ENCODE measurements at regions not wholly inside any gene's neighbourhood (a gene's known extent, or its start where the extent isn't known, plus 50 kb on each side); places are given as distances from the start of the nearest gene placed in this dataset.
"Not testable (repeated sequence)": the region's sequence is repeated elsewhere in the genome, so short reads cannot be mapped to it uniquely, and the experiment has no call there.

DNA sequence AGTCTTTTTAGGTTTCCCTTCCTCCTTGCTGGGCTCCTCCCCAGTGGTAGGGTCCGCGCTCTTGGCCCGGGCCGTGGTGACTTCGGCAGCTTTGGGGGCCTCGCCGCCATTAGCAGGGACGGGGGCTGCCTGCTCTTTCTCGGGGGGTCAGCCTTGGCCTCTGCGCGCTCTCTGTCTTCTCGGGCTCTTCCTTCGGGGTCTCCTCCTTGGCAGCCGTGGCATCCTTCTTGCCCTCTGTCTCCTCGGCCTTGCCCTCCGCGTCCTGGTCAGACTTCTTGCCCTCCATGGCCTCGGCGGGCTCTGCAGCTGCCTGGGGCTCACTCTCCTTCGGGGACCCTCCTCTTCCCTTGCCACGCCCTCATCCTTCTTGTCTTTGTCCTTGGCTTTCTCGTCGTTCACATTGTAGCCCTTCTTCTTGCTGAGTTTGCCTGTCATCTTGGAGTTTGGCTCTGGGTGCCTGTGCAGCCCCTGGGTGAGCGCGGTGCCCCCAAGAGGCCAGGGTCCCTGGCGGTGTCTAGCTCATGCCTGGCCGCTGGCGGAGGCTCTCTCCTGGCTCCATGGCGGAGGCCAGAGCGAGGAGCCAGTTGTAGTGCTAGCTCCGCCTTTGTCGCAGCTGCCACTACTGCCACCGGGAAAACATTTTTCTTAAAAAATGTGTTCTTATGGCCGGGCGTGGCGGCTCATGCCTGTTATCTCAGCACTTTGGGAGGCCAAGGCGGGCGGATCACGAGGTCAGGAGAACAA is 283.0 kb upstream of the SGCG start:
- H2AFZ ChIP-seq (ENCODE audit: insufficient read depth, low read length, poor library complexity) = no peak overlapping the region
- no peak overlapping the region for H3K14ac ChIP-seq (ENCODE audit: low read length)
- no peaks in the 10 kb centered on the region for H3K4me1 ChIP-seq (ENCODE audit: control insufficient read depth in 1 of 2, insufficient read depth in 2 of 2, low read length in 2 of 2)
- peaks cover 15% of the 10 kb centered on the region for H3K9me3 ChIP-seq (ENCODE audit: insufficient read depth, low read depth, low read length)
- H3K79me1 ChIP-seq (ENCODE audit: low read length) = no peaks in the 10 kb centered on the region
- no peak overlapping the region for H4K12ac ChIP-seq (ENCODE audit: low read depth, low read length)
- H2BK5ac ChIP-seq (ENCODE audit: low read depth, low read length, poor library complexity) = no peak overlapping the region
- H4K91ac ChIP-seq (ENCODE audit: low read depth, low read length) = no peak overlapping the region
- no peak overlapping the region for H3K23ac ChIP-seq (ENCODE audit: low read length)
- no peak overlapping the region for H2BK120ac ChIP-seq (ENCODE audit: insufficient read depth, low read length, poor library complexity)
- H3K18ac ChIP-seq (ENCODE audit: low read length) = no peak overlapping the region
- no CpG with 5 or more reads among the region's 39 CpGs for WGBS (ENCODE audit: extremely low coverage, insufficient coverage, insufficient read length)
- no peak overlapping the region for H3K9ac ChIP-seq (ENCODE audit: low read length)
- no peaks in the 10 kb centered on the region for H3K36me3 ChIP-seq (ENCODE audit: control insufficient read depth in 1 of 2, insufficient read depth in 2 of 2, low read length in 2 of 2)
- no peak overlapping the region for H3K4me3 ChIP-seq (ENCODE audit: low read depth, low read length)
- no peaks in the 10 kb centered on the region for H3K79me2 ChIP-seq (ENCODE audit: control insufficient read depth, insufficient read depth, low read length, poor library complexity)
- H4K8ac ChIP-seq (ENCODE audit: low read depth, low read length) = no peak overlapping the region
- H3K27ac ChIP-seq (ENCODE audit: low read depth, low read length) = no peak overlapping the region
- H3K4ac ChIP-seq (ENCODE audit: low read depth, low read length) = no peak overlapping the region
- H2AK5ac ChIP-seq (ENCODE audit: low read length) = no peak overlapping the region
- no peak overlapping the region for H3K4me2 ChIP-seq (ENCODE audit: low read length)
- DNase-seq = no peak
- no peaks in the 10 kb centered on the region for H3K27me3 ChIP-seq (ENCODE audit: insufficient read depth, low read length)
- no peak overlapping the region for H2BK12ac ChIP-seq (ENCODE audit: low read length)

- not testable (repeated sequence) for H4K12ac ChIP-seq (ENCODE audit: low read depth, low read length); H4K91ac ChIP-seq (ENCODE audit: low read depth, low read length); DNase-seq; H3K4me2 ChIP-seq (ENCODE audit: low read length); H3K4ac ChIP-seq (ENCODE audit: low read depth, low read length); H2BK12ac ChIP-seq (ENCODE audit: low read length); H3K79me2 ChIP-seq (ENCODE audit: control insufficient read depth, insufficient read depth, low read length, poor library complexity); H2AK5ac ChIP-seq (ENCODE audit: low read length); H3K27ac ChIP-seq (ENCODE audit: low read depth, low read length); H2BK120ac ChIP-seq (ENCODE audit: insufficient read depth, low read length, poor library complexity); H3K18ac ChIP-seq (ENCODE audit: low read length); H2AFZ ChIP-seq (ENCODE audit: insufficient read depth, low read length, poor library complexity); H3K14ac ChIP-seq (ENCODE audit: low read length); H3K27me3 ChIP-seq (ENCODE audit: insufficient read depth, low read length); H3K79me1 ChIP-seq (ENCODE audit: low read length); H3K9ac ChIP-seq (ENCODE audit: low read length); H2BK5ac ChIP-seq (ENCODE audit: low read depth, low read length, poor library complexity); H4K8ac ChIP-seq (ENCODE audit: low read depth, low read length); H3K4me3 ChIP-seq (ENCODE audit: low read depth, low read length); H3K36me3 ChIP-seq (ENCODE audit: control insufficient read depth in 1 of 2, insufficient read depth in 2 of 2, low read length in 2 of 2); H3K4me1 ChIP-seq (ENCODE audit: control insufficient read depth in 1 of 2, insufficient read depth in 2 of 2, low read length in 2 of 2); H3K23ac ChIP-seq (ENCODE audit: low read length)
- WGBS (ENCODE audit: extremely low coverage, insufficient coverage, insufficient read length) = no CpG with 5 or more reads among the region's 28 CpGs
- H3K9me3 ChIP-seq (ENCODE audit: insufficient read depth, low read depth, low read length) = peaks cover 15% of the 10 kb centered on the region
Observed at GRCh38 chr13:22900416-22900951, 280.3 kb upstream of the SGCG start.

DNA sequence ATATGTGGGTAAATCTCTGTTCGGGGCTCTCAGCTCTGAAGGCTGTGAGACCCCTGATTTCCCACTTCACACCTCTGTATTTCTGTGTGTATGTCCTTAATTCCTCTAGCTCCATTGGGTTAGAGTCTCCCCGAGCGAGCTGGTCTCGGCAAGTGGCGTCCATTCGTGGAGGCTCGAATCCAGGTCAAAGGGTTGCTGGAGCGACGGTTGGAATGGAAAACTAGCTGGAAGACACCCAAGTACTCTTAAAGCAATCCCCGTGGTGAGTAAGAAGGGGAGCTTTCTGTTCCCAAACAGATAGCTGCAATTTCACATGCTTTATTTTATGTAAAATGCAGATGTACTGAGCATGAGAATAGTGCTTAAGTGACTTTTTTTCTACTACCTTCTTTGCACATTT is 277.5 kb upstream of the SGCG start:
- Histone ChIP-seq H4K8ac (ENCODE audit: low read depth, low read length) (no peak overlapping the region), H3K79me1 (ENCODE audit: low read length) (no peaks in the 10 kb centered on the region), H3K14ac (ENCODE audit: low read length) (no peak overlapping the region), H3K36me3 (ENCODE audit: control insufficient read depth in 1 of 2, insufficient read depth in 2 of 2, low read length in 2 of 2) (no peaks in the 10 kb centered on the region), H4K91ac (ENCODE audit: low read depth, low read length) (no peak overlapping the region), H3K27me3 (ENCODE audit: insufficient read depth, low read length) (no peaks in the 10 kb centered on the region), H3K23ac (ENCODE audit: low read length) (no peak overlapping the region), H3K79me2 (ENCODE audit: control insufficient read depth, insufficient read depth, low read length, poor library complexity) (no peaks in the 10 kb centered on the region), H3K4ac (ENCODE audit: low read depth, low read length) (no peak overlapping the region), H2BK120ac (ENCODE audit: insufficient read depth, low read length, poor library complexity) (no peak overlapping the region), H2BK5ac (ENCODE audit: low read depth, low read length, poor library complexity) (no peak overlapping the region), H3K27ac (ENCODE audit: low read depth, low read length) (no peak overlapping the region), H3K9ac (ENCODE audit: low read length) (no peak overlapping the region), H3K4me1 (ENCODE audit: control insufficient read depth in 1 of 2, insufficient read depth in 2 of 2, low read length in 2 of 2) (no peaks in the 10 kb centered on the region), H3K4me2 (ENCODE audit: low read length) (no peak overlapping the region), H3K18ac (ENCODE audit: low read length) (no peak overlapping the region), H3K9me3 (ENCODE audit: insufficient read depth, low read depth, low read length) (peaks cover 9% of the 10 kb centered on the region), H4K12ac (ENCODE audit: low read depth, low read length) (no peak overlapping the region), H2BK12ac (ENCODE audit: low read length) (no peak overlapping the region), H2AK5ac (ENCODE audit: low read length) (no peak overlapping the region), H3K4me3 (ENCODE audit: low read depth, low read length) (no peak overlapping the region), H2AFZ (ENCODE audit: insufficient read depth, low read length, poor library complexity) (no peak overlapping the region)
- no peak for DNase-seq
- no CpG with 5 or more reads among the region's 10 CpGs for WGBS (ENCODE audit: extremely low coverage, insufficient coverage, insufficient read length)

- Histone ChIP-seq H2AK5ac (ENCODE audit: low read length) (no peak overlapping the region), H3K14ac (ENCODE audit: low read length) (no peak overlapping the region), H3K79me1 (ENCODE audit: low read length) (no peaks in the 10 kb centered on the region), H3K4ac (ENCODE audit: low read depth, low read length) (no peak overlapping the region), H3K4me3 (ENCODE audit: low read depth, low read length) (no peak overlapping the region), H4K12ac (ENCODE audit: low read depth, low read length) (no peak overlapping the region), H3K4me2 (ENCODE audit: low read length) (no peak overlapping the region), H3K23ac (ENCODE audit: low read length) (no peak overlapping the region), H2BK120ac (ENCODE audit: insufficient read depth, low read length, poor library complexity) (no peak overlapping the region), H3K9me3 (ENCODE audit: insufficient read depth, low read depth, low read length) (peaks cover 9% of the 10 kb centered on the region), H2BK5ac (ENCODE audit: low read depth, low read length, poor library complexity) (no peak overlapping the region), H2BK12ac (ENCODE audit: low read length) (no peak overlapping the region), H2AFZ (ENCODE audit: insufficient read depth, low read length, poor library complexity) (no peak overlapping the region), H3K27ac (ENCODE audit: low read depth, low read length) (no peak overlapping the region), H3K36me3 (ENCODE audit: control insufficient read depth in 1 of 2, insufficient read depth in 2 of 2, low read length in 2 of 2) (no peaks in the 10 kb centered on the region), H3K27me3 (ENCODE audit: insufficient read depth, low read length) (no peaks in the 10 kb centered on the region), H4K8ac (ENCODE audit: low read depth, low read length) (no peak overlapping the region), H3K79me2 (ENCODE audit: control insufficient read depth, insufficient read depth, low read length, poor library complexity) (no peaks in the 10 kb centered on the region), H3K18ac (ENCODE audit: low read length) (no peak overlapping the region), H4K91ac (ENCODE audit: low read depth, low read length) (no peak overlapping the region), H3K9ac (ENCODE audit: low read length) (no peak overlapping the region), H3K4me1 (ENCODE audit: control insufficient read depth in 1 of 2, insufficient read depth in 2 of 2, low read length in 2 of 2) (no peaks in the 10 kb centered on the region)
- DNase-seq = no peak
Observed at GRCh38 chr13:22903925-22904324, 276.9 kb upstream of the SGCG start.
